ENCODE measurements at regions not wholly inside any gene's neighbourhood (a gene's known extent, or its start where the extent isn't known, plus 50 kb on each side); places are given as distances from the start of the nearest gene placed in this dataset.

- TF ChIP-seq POLR2AphosphoS5 (IDR thresholded peaks at IDR 0.05) (no peak), CTCF (IDR thresholded peaks at IDR 0.05) (no peak), EP300 (IDR thresholded peaks at IDR 0.05) (no peak)
Observed at GRCh38 chr12:77161944-77162343, 96.6 kb upstream of the E2F7 start.
